ENCODE measurements at regions not wholly inside any gene's neighbourhood (a gene's known extent, or its start where the extent isn't known, plus 50 kb on each side); places are given as distances from the start of the nearest gene placed in this dataset.
"Not testable (repeated sequence)": the region's sequence is repeated elsewhere in the genome, so short reads cannot be mapped to it uniquely, and the experiment has no call there.

- peaks cover 25% of the 10 kb centered on the region for H3K4me1 Mint-ChIP-seq (ENCODE audit: low read depth)
- peaks cover 8% of the 10 kb centered on the region for H3K9me3 Mint-ChIP-seq
- no peak overlapping the region for H3K27ac Mint-ChIP-seq
- no peaks in the 10 kb centered on the region for H3K36me3 Mint-ChIP-seq (ENCODE audit: low read depth)
- H3K27me3 Mint-ChIP-seq (ENCODE audit: low read depth) = peaks cover 43% of the 10 kb centered on the region
- H3K4me3 Mint-ChIP-seq (ENCODE audit: low read depth) = no peak overlapping the region
- DNase-seq (ENCODE audit: low spot score) = no peak
- intact Hi-C loops (cut with micrococcal nuclease) = no loop called here
Measured at GRCh38 chr9:117821954-117822353, 117.8 kb downstream of the TLR4 start.

- H3K27me3 Mint-ChIP-seq (ENCODE audit: low read depth) = peaks cover 38% of the 10 kb centered on the region
- intact Hi-C loops (cut with micrococcal nuclease) = no loop called here
- no peak for DNase-seq (ENCODE audit: low spot score)
- no peak overlapping the region for H3K4me3 Mint-ChIP-seq (ENCODE audit: low read depth)
- peaks cover 25% of the 10 kb centered on the region for H3K4me1 Mint-ChIP-seq (ENCODE audit: low read depth)
- H3K27ac Mint-ChIP-seq = no peak overlapping the region
- no peaks in the 10 kb centered on the region for H3K36me3 Mint-ChIP-seq (ENCODE audit: low read depth)
- peaks cover 8% of the 10 kb centered on the region for H3K9me3 Mint-ChIP-seq
Measured at GRCh38 chr9:117823576-117823975, 119.4 kb downstream of the TLR4 start.

- intact Hi-C loops (cut with micrococcal nuclease) = loop anchor here (2.0 kb wide), 1 partner anchor 43 kb away; no protein-coding TSS in a partner anchor
- Mint-ChIP-seq H3K4me1 (ENCODE audit: low read depth) (peaks cover 25% of the 10 kb centered on the region), H3K9me3 (peaks cover 8% of the 10 kb centered on the region), H3K27ac (no peak overlapping the region), H3K36me3 (ENCODE audit: low read depth) (no peaks in the 10 kb centered on the region), H3K27me3 (ENCODE audit: low read depth) (peaks cover 44% of the 10 kb centered on the region), H3K4me3 (ENCODE audit: low read depth) (no peak overlapping the region)
- DNase-seq (ENCODE audit: low spot score) = peak; percentile 65
Measured at GRCh38 chr9:117825609-117826347, 121.6 kb downstream of the TLR4 start.

- intact Hi-C loops (cut with micrococcal nuclease) = loop anchor here (2.0 kb wide), 1 partner anchor 44 kb away; no protein-coding TSS in a partner anchor
- no peak for DNase-seq (ENCODE audit: low spot score)
- Mint-ChIP-seq H3K9me3 (peaks cover 8% of the 10 kb centered on the region), H3K4me1 (ENCODE audit: low read depth) (peaks cover 25% of the 10 kb centered on the region), H3K36me3 (ENCODE audit: low read depth) (no peaks in the 10 kb centered on the region), H3K27me3 (ENCODE audit: low read depth) (peaks cover 42% of the 10 kb centered on the region), H3K27ac (no peak overlapping the region), H3K4me3 (ENCODE audit: low read depth) (no peak overlapping the region)
Measured at GRCh38 chr9:117826837-117827236, 122.6 kb downstream of the TLR4 start.

- Mint-ChIP-seq H3K9me3 (peaks cover 8% of the 10 kb centered on the region), H3K27me3 (ENCODE audit: low read depth) (peaks cover 44% of the 10 kb centered on the region), H3K27ac (no peak overlapping the region), H3K4me3 (ENCODE audit: low read depth) (no peak overlapping the region), H3K4me1 (ENCODE audit: low read depth) (peaks cover 25% of the 10 kb centered on the region), H3K36me3 (ENCODE audit: low read depth) (no peaks in the 10 kb centered on the region)
- intact Hi-C loops (cut with micrococcal nuclease) = loop anchor here (2.0 kb wide), 1 partner anchor 45 kb away; no protein-coding TSS in a partner anchor
- no peak for DNase-seq (ENCODE audit: low spot score)
Measured at GRCh38 chr9:117827456-117827855, 123.3 kb downstream of the TLR4 start.

- Mint-ChIP-seq H3K9me3 (peaks cover 8% of the 10 kb centered on the region), H3K4me1 (ENCODE audit: low read depth) (peaks cover 20% of the 10 kb centered on the region), H3K36me3 (ENCODE audit: low read depth) (no peaks in the 10 kb centered on the region), H3K4me3 (ENCODE audit: low read depth) (no peak overlapping the region), H3K27me3 (ENCODE audit: low read depth) (peaks cover 46% of the 10 kb centered on the region), H3K27ac (no peak overlapping the region)
- DNase-seq (ENCODE audit: low spot score) = no peak
- intact Hi-C loops (cut with micrococcal nuclease) = no loop called here
Measured at GRCh38 chr9:117828466-117828865, 124.3 kb downstream of the TLR4 start.

GRCh38 chr9:117835798-117836197 is 131.6 kb downstream of the TLR4 start:
- Mint-ChIP-seq H3K27me3 (ENCODE audit: low read depth) (peaks cover 27% of the 10 kb centered on the region), H3K36me3 (ENCODE audit: low read depth) (no peaks in the 10 kb centered on the region), H3K9me3 (no peaks in the 10 kb centered on the region), H3K4me3 (ENCODE audit: low read depth) (no peak overlapping the region), H3K4me1 (ENCODE audit: low read depth) (peaks cover 6% of the 10 kb centered on the region), H3K27ac (no peak overlapping the region)
- intact Hi-C loops (cut with micrococcal nuclease) = no loop called here
- no peak for DNase-seq (ENCODE audit: low spot score)

- no peak for DNase-seq (ENCODE audit: low spot score)
- Mint-ChIP-seq H3K9me3 (no peaks in the 10 kb centered on the region), H3K4me1 (ENCODE audit: low read depth) (peaks cover 6% of the 10 kb centered on the region), H3K27ac (no peak overlapping the region), H3K27me3 (ENCODE audit: low read depth) (peaks cover 15% of the 10 kb centered on the region), H3K36me3 (ENCODE audit: low read depth) (no peaks in the 10 kb centered on the region), H3K4me3 (ENCODE audit: low read depth) (no peak overlapping the region)
- intact Hi-C loops (cut with micrococcal nuclease) = no loop called here
Measured at GRCh38 chr9:117839862-117840261, 135.7 kb downstream of the TLR4 start.

- H3K9me3 Mint-ChIP-seq; intact Hi-C loops (cut with micrococcal nuclease); H3K4me3 Mint-ChIP-seq (ENCODE audit: low read depth); H3K27ac Mint-ChIP-seq; H3K27me3 Mint-ChIP-seq (ENCODE audit: low read depth); DNase-seq (ENCODE audit: low spot score); H3K4me1 Mint-ChIP-seq (ENCODE audit: low read depth); H3K36me3 Mint-ChIP-seq (ENCODE audit: low read depth): not testable (repeated sequence)
Measured at GRCh38 chr9:117851836-117852461, 147.7 kb downstream of the TLR4 start.

- H3K9me3 Mint-ChIP-seq = peaks cover 4% of the 10 kb centered on the region
- peaks cover 5% of the 10 kb centered on the region for H3K27me3 Mint-ChIP-seq (ENCODE audit: low read depth)
- intact Hi-C loops (cut with micrococcal nuclease) = no loop called here
- DNase-seq (ENCODE audit: low spot score) = no peak
- no peaks in the 10 kb centered on the region for H3K36me3 Mint-ChIP-seq (ENCODE audit: low read depth)
- H3K4me1 Mint-ChIP-seq (ENCODE audit: low read depth) = no peaks in the 10 kb centered on the region
- no peak overlapping the region for H3K27ac Mint-ChIP-seq
- no peak overlapping the region for H3K4me3 Mint-ChIP-seq (ENCODE audit: low read depth)
Measured at GRCh38 chr9:117858561-117858960, 154.4 kb downstream of the TLR4 start.

- intact Hi-C loops (cut with micrococcal nuclease) = no loop called here
- no peak overlapping the region for H3K4me3 Mint-ChIP-seq (ENCODE audit: low read depth)
- H3K27me3 Mint-ChIP-seq (ENCODE audit: low read depth) = peaks cover 9% of the 10 kb centered on the region
- no peaks in the 10 kb centered on the region for H3K4me1 Mint-ChIP-seq (ENCODE audit: low read depth)
- H3K27ac Mint-ChIP-seq = no peak overlapping the region
- H3K36me3 Mint-ChIP-seq (ENCODE audit: low read depth) = no peaks in the 10 kb centered on the region
- DNase-seq (ENCODE audit: low spot score) = no peak
- H3K9me3 Mint-ChIP-seq = peaks cover 4% of the 10 kb centered on the region
Measured at GRCh38 chr9:117860849-117861248, 156.6 kb downstream of the TLR4 start.

GRCh38 chr9:117864385-117865057 is 160.3 kb downstream of the TLR4 start:
- H3K27ac Mint-ChIP-seq = no peak overlapping the region
- no peaks in the 10 kb centered on the region for H3K9me3 Mint-ChIP-seq
- no peaks in the 10 kb centered on the region for H3K36me3 Mint-ChIP-seq (ENCODE audit: low read depth)
- no peak overlapping the region for H3K4me3 Mint-ChIP-seq (ENCODE audit: low read depth)
- DNase-seq (ENCODE audit: low spot score) = no peak
- no peaks in the 10 kb centered on the region for H3K4me1 Mint-ChIP-seq (ENCODE audit: low read depth)
- intact Hi-C loops (cut with micrococcal nuclease) = no loop called here
- peaks cover 7% of the 10 kb centered on the region for H3K27me3 Mint-ChIP-seq (ENCODE audit: low read depth)

- intact Hi-C loops (cut with micrococcal nuclease) = no loop called here
- no peak overlapping the region for H3K4me3 Mint-ChIP-seq (ENCODE audit: low read depth)
- H3K9me3 Mint-ChIP-seq = no peaks in the 10 kb centered on the region
- H3K27me3 Mint-ChIP-seq (ENCODE audit: low read depth) = peaks cover 7% of the 10 kb centered on the region
- no peaks in the 10 kb centered on the region for H3K36me3 Mint-ChIP-seq (ENCODE audit: low read depth)
- no peaks in the 10 kb centered on the region for H3K4me1 Mint-ChIP-seq (ENCODE audit: low read depth)
- no peak overlapping the region for H3K27ac Mint-ChIP-seq
- DNase-seq (ENCODE audit: low spot score) = no peak
Measured at GRCh38 chr9:117868594-117868993, 164.4 kb downstream of the TLR4 start.
